ENCODE measurements at regions not wholly inside any gene's neighbourhood (a gene's known extent, or its start where the extent isn't known, plus 50 kb on each side); places are given as distances from the start of the nearest gene placed in this dataset.

DNA sequence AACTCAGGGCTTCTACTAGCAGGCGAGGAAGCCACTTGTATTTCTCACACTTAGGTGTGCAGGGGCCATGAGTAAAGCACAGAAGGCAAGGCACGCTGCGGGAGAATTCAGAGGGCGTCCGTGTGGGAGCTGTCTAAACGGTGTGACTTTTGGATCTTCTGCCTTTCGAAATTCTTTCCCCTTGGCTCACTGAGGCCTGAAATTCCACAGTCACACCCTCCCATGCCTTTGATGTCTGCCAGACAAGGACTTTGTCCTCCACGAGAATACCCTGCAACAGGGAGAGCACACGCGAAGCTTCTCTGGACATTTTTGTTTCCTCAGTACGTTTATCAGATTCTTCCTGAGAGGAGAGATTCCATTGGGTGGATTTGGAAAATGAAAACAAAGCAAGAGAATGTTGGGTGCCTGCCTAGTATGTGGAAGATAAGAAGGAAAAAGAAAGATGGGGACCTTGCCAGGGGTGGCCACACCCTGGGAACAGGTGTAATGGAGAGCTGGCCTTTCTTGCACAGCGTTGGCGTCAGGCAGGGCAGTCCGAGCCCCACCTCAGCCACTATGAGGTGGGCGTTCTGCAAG, 235.7 kb downstream of the MYLK4 start:
- TF ChIP-seq, protein P1, sequence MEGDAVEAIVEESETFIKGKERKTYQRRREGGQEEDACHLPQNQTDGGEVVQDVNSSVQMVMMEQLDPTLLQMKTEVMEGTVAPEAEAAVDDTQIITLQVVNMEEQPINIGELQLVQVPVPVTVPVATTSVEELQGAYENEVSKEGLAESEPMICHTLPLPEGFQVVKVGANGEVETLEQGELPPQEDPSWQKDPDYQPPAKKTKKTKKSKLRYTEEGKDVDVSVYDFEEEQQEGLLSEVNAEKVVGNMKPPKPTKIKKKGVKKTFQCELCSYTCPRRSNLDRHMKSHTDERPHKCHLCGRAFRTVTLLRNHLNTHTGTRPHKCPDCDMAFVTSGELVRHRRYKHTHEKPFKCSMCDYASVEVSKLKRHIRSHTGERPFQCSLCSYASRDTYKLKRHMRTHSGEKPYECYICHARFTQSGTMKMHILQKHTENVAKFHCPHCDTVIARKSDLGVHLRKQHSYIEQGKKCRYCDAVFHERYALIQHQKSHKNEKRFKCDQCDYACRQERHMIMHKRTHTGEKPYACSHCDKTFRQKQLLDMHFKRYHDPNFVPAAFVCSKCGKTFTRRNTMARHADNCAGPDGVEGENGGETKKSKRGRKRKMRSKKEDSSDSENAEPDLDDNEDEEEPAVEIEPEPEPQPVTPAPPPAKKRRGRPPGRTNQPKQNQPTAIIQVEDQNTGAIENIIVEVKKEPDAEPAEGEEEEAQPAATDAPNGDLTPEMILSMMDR (IDR thresholded peaks at IDR 0.05), result no peak
- no peak for TF ChIP-seq POLR2A (IDR thresholded peaks at IDR 0.05)
- no peak for TF ChIP-seq POLR2AphosphoS5 (IDR thresholded peaks at IDR 0.05)
